Fibroblast of skin of left quadriceps (primary cell): ENCODE measurements at regions not wholly inside any gene's neighbourhood (a gene's known extent, or its start where the extent isn't known, plus 50 kb on each side); places are given as distances from the start of the nearest gene placed in this dataset.
A peak's percentile ranks its signal among the peaks of the same experiment; 100 is the strongest.
"Not testable (repeated sequence)": the region's sequence is repeated elsewhere in the genome, so short reads cannot be mapped to it uniquely, and the experiment has no call there.

Experiments
- DNase-seq, 2 experiments: peaks; one replicate each; pipeline ENCODE4 v3.0.0-alpha.2; 2013; ENCODE audit warnings: low read depth in 2 of 2

- no peak for DNase-seq
These were observed 458.3 kb upstream of the TENM3 start for GRCh38 chr4:181784881-181785280.

- DNase-seq = no peak
These were observed 450.6 kb upstream of the TENM3 start for GRCh38 chr4:181792641-181793040.

- DNase-seq = no peak
These were observed 450.1 kb upstream of the TENM3 start for GRCh38 chr4:181793096-181793495.

- DNase-seq = peak; percentile 21 to 26
These were observed 446.7 kb upstream of the TENM3 start for GRCh38 chr4:181796502-181796901.

- no peak for DNase-seq
These were observed 444.7 kb upstream of the TENM3 start for GRCh38 chr4:181798536-181798935.

GRCh38 chr4:181799561-181800069 lies 443.6 kb upstream of the TENM3 start:
- no peak for DNase-seq

GRCh38 chr4:181802207-181802606 lies 441.0 kb upstream of the TENM3 start:
- no peak for DNase-seq

- no peak for DNase-seq
These were observed 435.4 kb upstream of the TENM3 start for GRCh38 chr4:181807771-181808170.

- no peak for DNase-seq
These were observed 432.5 kb upstream of the TENM3 start for GRCh38 chr4:181810711-181811110.

GRCh38 chr4:181811550-181811949 lies 431.7 kb upstream of the TENM3 start:
- not testable (repeated sequence) for DNase-seq

GRCh38 chr4:181819946-181820345 lies 423.3 kb upstream of the TENM3 start:
- DNase-seq = no peak

GRCh38 chr4:181820553-181820952 lies 422.6 kb upstream of the TENM3 start:
- DNase-seq = no peak

GRCh38 chr4:181821039-181822004 lies 421.9 kb upstream of the TENM3 start:
- no peak for DNase-seq

- DNase-seq = no peak
These were observed 421.2 kb upstream of the TENM3 start for GRCh38 chr4:181822005-181822375.

- no peak for DNase-seq
These were observed 420.0 kb upstream of the TENM3 start for GRCh38 chr4:181823183-181823582.

GRCh38 chr4:181823645-181824044 lies 419.6 kb upstream of the TENM3 start:
- no peak for DNase-seq

GRCh38 chr4:181825564-181825963 lies 417.6 kb upstream of the TENM3 start:
- DNase-seq = no peak

- no peak for DNase-seq
These were observed 416.0 kb upstream of the TENM3 start for GRCh38 chr4:181827246-181827645.

- no peak for DNase-seq
These were observed 412.7 kb upstream of the TENM3 start for GRCh38 chr4:181830404-181831035.

GRCh38 chr4:181834071-181834470 lies 409.1 kb upstream of the TENM3 start:
- DNase-seq = no peak

GRCh38 chr4:181835348-181835747 lies 407.9 kb upstream of the TENM3 start:
- no peak for DNase-seq

GRCh38 chr4:181838253-181838652 lies 404.9 kb upstream of the TENM3 start:
- no peak for DNase-seq

GRCh38 chr4:181843797-181844196 lies 399.4 kb upstream of the TENM3 start:
- DNase-seq = not testable (repeated sequence)
